AG10803 (cell line): ENCODE measurements at regions not wholly inside any gene's neighbourhood (a gene's known extent, or its start where the extent isn't known, plus 50 kb on each side); places are given as distances from the start of the nearest gene placed in this dataset.
"Not testable (repeated sequence)": the region's sequence is repeated elsewhere in the genome, so short reads cannot be mapped to it uniquely, and the experiment has no call there.

Experiments used
- DNase-seq: peaks from one replicate; pipeline ENCODE4 v3.0.0; 2010; ENCODE audit warnings: low read depth
- H3K4me3 ChIP-seq: 2 replicates; pipeline ENCODE4 v1.5.1; 2011; ENCODE audit warnings: mild to moderate bottlenecking, low read length, control low read depth
- TF ChIP-seq, protein P1 (sequence below): conservative IDR thresholded peaks from 2 replicates; pipeline ENCODE4 v1.5.1; 2011; ENCODE audit warnings: mild to moderate bottlenecking, low read length, control low read depth, inconsistent platforms

DNA sequence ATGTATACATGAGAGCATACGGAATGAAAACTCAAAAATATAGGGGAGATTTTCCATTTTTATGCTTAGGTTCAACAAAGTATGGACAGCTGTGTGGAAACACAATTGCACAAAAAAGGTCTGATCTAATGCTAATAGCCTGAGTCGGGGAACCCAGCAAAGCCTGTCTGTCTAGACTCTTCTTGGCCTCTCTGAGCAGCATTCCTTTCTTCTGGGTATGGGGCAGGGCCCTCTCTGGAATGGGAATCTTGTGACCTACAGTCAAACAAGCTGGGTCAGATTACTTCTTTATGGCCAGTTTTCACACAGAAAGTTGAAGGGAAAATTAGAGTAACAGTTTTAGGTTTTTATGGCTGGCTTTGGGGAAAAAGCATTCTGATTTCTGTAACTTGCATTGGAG, 534.0 kb upstream of the LMO3 start:
- TF ChIP-seq, protein P1, sequence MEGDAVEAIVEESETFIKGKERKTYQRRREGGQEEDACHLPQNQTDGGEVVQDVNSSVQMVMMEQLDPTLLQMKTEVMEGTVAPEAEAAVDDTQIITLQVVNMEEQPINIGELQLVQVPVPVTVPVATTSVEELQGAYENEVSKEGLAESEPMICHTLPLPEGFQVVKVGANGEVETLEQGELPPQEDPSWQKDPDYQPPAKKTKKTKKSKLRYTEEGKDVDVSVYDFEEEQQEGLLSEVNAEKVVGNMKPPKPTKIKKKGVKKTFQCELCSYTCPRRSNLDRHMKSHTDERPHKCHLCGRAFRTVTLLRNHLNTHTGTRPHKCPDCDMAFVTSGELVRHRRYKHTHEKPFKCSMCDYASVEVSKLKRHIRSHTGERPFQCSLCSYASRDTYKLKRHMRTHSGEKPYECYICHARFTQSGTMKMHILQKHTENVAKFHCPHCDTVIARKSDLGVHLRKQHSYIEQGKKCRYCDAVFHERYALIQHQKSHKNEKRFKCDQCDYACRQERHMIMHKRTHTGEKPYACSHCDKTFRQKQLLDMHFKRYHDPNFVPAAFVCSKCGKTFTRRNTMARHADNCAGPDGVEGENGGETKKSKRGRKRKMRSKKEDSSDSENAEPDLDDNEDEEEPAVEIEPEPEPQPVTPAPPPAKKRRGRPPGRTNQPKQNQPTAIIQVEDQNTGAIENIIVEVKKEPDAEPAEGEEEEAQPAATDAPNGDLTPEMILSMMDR: no peak
- no peak for DNase-seq
- no peak overlapping the region for H3K4me3 ChIP-seq

DNA sequence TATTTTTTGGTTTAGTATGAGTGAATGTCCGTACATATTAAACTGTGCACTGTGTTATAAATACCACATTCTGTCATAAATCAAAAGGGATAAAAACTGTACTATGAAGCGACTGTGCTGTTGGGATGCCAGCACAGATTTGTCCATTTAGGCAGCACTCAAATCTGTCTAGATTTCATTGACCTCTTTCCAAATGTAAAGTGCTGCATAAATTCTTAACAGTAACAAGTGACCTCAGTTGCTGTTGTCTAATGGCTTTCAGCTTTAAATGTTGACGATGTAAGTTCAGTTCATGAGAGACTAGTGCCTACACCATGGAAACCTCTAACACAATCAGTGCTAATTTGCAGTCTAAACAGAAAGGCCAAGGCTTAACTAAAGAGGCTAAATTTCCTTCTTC, 531.4 kb upstream of the LMO3 start:
- no peak overlapping the region for H3K4me3 ChIP-seq
- TF ChIP-seq, protein P1: no peak
- DNase-seq: no peak

DNA sequence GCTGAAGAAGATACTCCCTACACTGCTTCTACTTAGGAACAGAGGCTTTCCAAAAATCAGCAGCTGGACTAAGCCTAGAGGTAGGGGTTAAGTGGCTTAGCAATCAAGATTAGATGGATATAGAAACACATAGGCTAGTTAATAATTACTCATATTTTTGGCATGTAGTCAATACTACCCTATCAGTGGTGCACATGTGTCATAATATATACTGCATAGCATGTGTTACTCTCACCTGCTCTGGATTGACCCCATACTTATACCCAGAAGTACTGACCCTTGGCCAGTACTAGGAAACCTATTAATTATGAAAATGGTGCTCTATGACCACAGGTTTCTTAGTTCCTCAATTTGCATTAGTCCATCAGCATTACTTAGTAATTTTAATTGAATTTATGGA, 528.4 kb upstream of the LMO3 start:
- H3K4me3 ChIP-seq: no peak overlapping the region
- DNase-seq: no peak
- TF ChIP-seq, protein P1: no peak

DNA sequence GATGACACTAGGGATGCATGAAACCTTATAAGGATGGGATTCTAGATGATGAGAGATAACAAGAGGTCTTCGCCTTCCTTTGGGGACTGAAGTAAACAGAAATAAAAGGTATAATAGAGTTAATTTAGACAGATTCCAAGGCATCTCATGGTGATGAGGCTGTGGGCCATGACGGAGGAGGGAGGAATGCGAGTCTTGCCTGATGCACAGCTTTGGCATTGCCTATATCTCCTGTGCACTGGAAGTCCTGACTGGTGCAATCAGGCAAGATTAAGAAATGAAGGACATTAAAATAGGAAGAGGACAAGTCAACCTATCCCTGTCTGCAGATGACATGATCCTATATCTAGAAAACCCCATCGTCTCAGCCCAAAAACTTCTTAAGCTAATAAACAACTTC, 526.4 kb upstream of the LMO3 start:
- TF ChIP-seq, protein P1: no peak
- DNase-seq: no peak
- H3K4me3 ChIP-seq: no peak overlapping the region

DNA sequence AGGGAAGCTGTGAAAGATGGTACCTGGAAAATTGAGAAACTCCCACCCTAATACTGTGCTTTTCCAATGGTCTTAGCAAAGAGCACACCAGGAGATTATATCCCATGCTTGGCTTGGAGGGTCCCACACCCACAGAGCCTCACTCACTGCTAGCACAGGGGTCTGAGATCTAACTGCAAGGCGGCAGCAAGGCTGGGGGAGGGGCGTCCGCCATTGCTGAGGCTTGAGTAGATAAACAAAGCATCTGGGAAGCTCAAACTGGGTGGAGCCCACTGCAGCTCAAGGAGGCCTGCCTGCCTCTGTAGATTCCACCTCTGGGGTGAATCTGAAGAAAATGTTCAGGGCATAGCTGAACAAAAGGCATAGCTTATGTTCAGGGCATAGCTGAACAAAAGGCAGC, 510.6 kb upstream of the LMO3 start:
- not testable (repeated sequence) for DNase-seq, H3K4me3 ChIP-seq

DNA sequence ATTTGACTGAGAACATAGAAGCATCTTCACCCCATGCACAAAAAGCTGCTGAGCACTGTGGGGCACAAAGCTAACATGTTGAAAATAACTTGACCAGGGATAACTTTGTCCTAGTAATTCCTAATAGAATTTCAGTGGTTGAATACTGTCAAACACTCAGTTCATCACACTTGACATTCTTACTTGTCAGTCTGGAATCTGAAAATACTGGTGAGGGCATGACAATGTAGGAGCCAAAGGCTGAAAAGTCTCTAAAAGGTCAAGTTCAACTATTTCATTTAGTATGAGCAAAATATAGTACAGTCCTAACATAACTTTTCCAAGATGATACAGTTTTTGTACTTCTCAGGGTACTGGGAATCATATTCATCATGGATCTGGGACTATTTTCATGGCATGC, 504.4 kb upstream of the LMO3 start:
- H3K4me3 ChIP-seq: no peak overlapping the region
- TF ChIP-seq, protein P1: no peak
- DNase-seq: no peak

DNA sequence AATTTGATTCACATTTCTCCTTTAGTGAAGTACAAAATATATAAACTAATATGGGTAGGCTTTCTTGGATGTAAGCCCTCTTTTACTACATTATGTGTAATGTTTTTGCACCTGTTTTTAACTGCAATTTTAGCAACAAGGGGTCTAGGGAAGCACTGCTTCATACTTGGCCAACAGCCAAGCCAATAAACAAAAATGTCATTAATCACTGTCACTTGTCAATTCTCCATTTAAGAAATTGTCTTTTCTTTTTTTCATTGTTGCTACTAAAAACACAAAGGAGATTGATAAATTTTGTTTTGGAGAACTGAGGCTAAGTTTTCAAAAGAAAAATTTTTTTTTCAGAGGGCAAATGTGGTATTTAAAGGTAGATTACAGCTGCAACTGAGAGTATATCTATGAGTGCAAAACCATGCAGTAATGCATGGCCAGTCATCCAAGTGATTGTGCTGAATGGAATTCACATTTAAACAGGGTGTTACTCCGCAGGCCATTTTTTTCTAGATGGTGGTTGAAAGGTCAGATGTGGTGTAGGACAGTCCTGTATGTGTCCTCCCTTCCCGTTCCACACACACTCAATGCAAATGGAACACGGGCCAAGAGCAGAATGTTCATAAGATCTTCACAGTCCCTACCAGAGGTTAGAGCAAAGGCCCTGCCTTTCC, 503.0 kb upstream of the LMO3 start:
- TF ChIP-seq, protein P1: no peak
- H3K4me3 ChIP-seq: no peak overlapping the region
- no peak for DNase-seq

DNA sequence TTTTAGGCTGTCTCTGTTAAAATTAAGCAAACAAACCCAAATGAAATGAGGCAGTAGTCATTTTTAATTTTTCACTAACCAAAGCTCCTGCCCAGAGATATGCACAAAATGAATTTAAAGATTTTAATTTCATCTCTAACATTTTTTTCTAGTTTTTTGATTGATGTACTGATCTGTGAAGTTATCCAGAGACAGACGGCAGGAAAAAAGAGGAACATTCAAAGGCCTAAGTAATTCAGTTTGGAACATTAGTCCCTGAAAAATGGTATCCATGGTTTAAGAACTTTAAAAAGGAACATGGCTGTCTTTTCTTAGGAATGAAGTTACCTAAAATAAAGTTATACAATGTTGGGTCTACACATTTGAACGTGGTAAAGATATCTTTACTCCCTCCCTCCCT, 498.8 kb upstream of the LMO3 start:
- TF ChIP-seq, protein P1: no peak
- no peak overlapping the region for H3K4me3 ChIP-seq
- DNase-seq: no peak
